HL-60 (cell line): ENCODE measurements at regions not wholly inside any gene's neighbourhood (a gene's known extent, or its start where the extent isn't known, plus 50 kb on each side); places are given as distances from the start of the nearest gene placed in this dataset.

Experiments
- DNase-seq, 2 experiments: peaks; one replicate each; pipeline ENCODE4 v3.0.0-alpha.2; 2010 to 2020; ENCODE audit warnings: low read depth in 1 of 2, low spot score in 1 of 2
- H3K27ac ChIP-seq: fragments of 250-450 bp; sonication (Bioruptor Pico); replicated peaks from 2 replicates; pipeline ENCODE4 v1.5.1; 2020; ENCODE audit warnings: mild to moderate bottlenecking, moderate library complexity
- H3K27me3 ChIP-seq: fragments of 250-450 bp; sonication (Bioruptor Pico); 2 replicates; pipeline ENCODE4 v1.5.1; 2021; ENCODE audit warnings: mild to moderate bottlenecking, moderate library complexity; ENCODE audit not compliant: insufficient read depth, poor library complexity, severe bottlenecking
- H3K4me3 ChIP-seq: replicated peaks from 2 replicates; pipeline ENCODE4 v1.5.1; 2011; ENCODE audit warnings: mild to moderate bottlenecking, control low read depth, low read length; ENCODE audit not compliant: insufficient read depth
- GABPA ChIP-seq: IDR thresholded peaks from 2 replicates; pipeline ENCODE4 v1.6.1; 2012; ENCODE audit warnings: low read depth
- POLR2AphosphoS5 ChIP-seq: IDR thresholded peaks from 2 replicates; pipeline ENCODE4 v1.6.1; 2012; ENCODE audit warnings: low read depth
- SPI1 ChIP-seq: IDR thresholded peaks from 2 replicates; pipeline ENCODE4 v1.6.1; 2012; ENCODE audit warnings: low read depth, mild to moderate bottlenecking, borderline replicate concordance
- TF ChIP-seq, protein P1 (sequence below): IDR thresholded peaks from 2 replicates; pipeline ENCODE4 v1.6.1; 2012; ENCODE audit warnings: low read depth; ENCODE audit not compliant: insufficient replicate concordance
- TF ChIP-seq, protein P2 (sequence below): IDR thresholded peaks from one replicate; pipeline ENCODE4 v1.5.1; 2011; ENCODE audit warnings: low read length, control low read depth, inconsistent platforms; ENCODE audit not compliant: insufficient read depth

DNA sequence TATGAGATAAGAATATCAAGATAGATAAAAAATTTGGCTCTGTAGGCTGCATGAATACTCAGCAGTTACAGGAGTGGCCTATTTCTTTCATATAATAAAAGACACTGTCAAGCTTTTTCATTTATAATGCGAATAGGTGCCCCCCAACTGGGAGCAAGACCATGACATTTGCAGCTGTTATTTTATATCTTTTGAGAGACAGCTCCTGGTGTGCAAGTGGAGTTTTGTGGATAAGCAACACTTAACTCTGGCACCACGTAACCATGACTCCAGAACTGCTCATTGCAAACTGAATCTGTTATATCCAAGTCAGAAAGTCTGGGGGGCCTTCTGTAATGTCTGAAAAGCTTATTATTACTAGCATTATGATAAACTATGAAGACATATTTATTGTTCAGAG lies 1372.4 kb downstream of the C4orf33 start:
- no peak overlapping the region for H3K27ac ChIP-seq
- DNase-seq: no peak
- TF ChIP-seq, protein P1, sequence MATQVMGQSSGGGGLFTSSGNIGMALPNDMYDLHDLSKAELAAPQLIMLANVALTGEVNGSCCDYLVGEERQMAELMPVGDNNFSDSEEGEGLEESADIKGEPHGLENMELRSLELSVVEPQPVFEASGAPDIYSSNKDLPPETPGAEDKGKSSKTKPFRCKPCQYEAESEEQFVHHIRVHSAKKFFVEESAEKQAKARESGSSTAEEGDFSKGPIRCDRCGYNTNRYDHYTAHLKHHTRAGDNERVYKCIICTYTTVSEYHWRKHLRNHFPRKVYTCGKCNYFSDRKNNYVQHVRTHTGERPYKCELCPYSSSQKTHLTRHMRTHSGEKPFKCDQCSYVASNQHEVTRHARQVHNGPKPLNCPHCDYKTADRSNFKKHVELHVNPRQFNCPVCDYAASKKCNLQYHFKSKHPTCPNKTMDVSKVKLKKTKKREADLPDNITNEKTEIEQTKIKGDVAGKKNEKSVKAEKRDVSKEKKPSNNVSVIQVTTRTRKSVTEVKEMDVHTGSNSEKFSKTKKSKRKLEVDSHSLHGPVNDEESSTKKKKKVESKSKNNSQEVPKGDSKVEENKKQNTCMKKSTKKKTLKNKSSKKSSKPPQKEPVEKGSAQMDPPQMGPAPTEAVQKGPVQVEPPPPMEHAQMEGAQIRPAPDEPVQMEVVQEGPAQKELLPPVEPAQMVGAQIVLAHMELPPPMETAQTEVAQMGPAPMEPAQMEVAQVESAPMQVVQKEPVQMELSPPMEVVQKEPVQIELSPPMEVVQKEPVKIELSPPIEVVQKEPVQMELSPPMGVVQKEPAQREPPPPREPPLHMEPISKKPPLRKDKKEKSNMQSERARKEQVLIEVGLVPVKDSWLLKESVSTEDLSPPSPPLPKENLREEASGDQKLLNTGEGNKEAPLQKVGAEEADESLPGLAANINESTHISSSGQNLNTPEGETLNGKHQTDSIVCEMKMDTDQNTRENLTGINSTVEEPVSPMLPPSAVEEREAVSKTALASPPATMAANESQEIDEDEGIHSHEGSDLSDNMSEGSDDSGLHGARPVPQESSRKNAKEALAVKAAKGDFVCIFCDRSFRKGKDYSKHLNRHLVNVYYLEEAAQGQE: no peak
- TF ChIP-seq POLR2AphosphoS5 (no peak), SPI1 (no peak), GABPA (no peak)
- TF ChIP-seq, protein P2, sequence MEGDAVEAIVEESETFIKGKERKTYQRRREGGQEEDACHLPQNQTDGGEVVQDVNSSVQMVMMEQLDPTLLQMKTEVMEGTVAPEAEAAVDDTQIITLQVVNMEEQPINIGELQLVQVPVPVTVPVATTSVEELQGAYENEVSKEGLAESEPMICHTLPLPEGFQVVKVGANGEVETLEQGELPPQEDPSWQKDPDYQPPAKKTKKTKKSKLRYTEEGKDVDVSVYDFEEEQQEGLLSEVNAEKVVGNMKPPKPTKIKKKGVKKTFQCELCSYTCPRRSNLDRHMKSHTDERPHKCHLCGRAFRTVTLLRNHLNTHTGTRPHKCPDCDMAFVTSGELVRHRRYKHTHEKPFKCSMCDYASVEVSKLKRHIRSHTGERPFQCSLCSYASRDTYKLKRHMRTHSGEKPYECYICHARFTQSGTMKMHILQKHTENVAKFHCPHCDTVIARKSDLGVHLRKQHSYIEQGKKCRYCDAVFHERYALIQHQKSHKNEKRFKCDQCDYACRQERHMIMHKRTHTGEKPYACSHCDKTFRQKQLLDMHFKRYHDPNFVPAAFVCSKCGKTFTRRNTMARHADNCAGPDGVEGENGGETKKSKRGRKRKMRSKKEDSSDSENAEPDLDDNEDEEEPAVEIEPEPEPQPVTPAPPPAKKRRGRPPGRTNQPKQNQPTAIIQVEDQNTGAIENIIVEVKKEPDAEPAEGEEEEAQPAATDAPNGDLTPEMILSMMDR: no peak
- H3K27me3 ChIP-seq: no peaks in the 10 kb centered on the region
- no peak overlapping the region for H3K4me3 ChIP-seq

DNA sequence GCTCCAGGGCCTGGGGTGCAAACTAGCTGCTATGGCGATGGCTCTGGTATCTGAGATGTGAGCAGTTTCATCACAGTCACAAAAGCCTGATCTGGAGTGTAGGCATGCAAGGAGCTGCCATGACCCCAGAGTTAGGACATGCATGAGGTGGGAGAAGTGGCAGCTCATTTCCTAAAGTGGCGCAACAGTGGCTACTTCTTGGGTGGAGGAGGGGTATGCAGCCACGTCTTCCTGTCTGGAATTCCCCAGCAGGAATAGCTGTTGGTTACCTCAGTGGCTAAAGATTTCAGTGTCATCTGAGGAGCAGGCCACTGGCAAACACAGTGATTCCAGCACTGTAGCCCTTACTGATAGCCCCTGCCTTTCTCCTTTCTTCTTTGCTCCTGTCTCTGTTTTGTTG lies 1382.5 kb downstream of the C4orf33 start:
- no peak overlapping the region for H3K27ac ChIP-seq
- H3K27me3 ChIP-seq: no peaks in the 10 kb centered on the region
- no peak overlapping the region for H3K4me3 ChIP-seq
- DNase-seq: no peak
- TF ChIP-seq GABPA (no peak), POLR2AphosphoS5 (no peak), SPI1 (no peak)
- TF ChIP-seq, protein P1: no peak
- TF ChIP-seq, protein P2: no peak

DNA sequence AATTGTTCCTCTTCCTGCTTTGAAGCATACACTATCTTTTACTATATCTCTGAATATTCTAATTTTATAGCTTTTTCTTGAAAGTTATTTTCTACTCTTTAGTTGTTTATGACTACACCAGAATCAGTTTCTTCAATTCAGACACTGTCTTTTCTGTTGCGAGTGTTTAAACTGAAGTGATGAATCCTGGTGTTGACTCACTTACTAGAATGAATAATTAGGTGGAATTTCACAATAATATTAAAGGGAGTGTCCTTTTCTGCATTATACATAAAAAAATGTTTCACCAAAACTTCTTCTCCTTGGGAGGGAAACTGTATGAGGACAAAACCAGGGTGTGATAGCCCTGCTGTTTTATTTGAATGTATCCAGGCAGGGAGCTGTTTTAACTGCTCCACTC lies 1383.1 kb downstream of the C4orf33 start:
- TF ChIP-seq, protein P1: no peak
- TF ChIP-seq, protein P2: no peak
- TF ChIP-seq GABPA (no peak), SPI1 (no peak), POLR2AphosphoS5 (no peak)
- DNase-seq: no peak
- Histone ChIP-seq H3K27ac (no peak overlapping the region), H3K4me3 (no peak overlapping the region), H3K27me3 (no peaks in the 10 kb centered on the region)
